HG02885 (cell line): ENCODE measurements at regions not wholly inside any gene's neighbourhood (a gene's known extent, or its start where the extent isn't known, plus 50 kb on each side); places are given as distances from the start of the nearest gene placed in this dataset.

Experiments
- ATAC-seq: cut with Tn5 transposase; IDR thresholded peaks from one replicate; pipeline ENCODE4 v1.9.1; 2021; ENCODE audit warnings: mild to moderate bottlenecking; ENCODE audit not compliant: unreplicated experiment, poor library complexity

- no peak for ATAC-seq
Measured at GRCh38 chr9:120221844-120222243, 358.1 kb downstream of the CDK5RAP2 start.

GRCh38 chr9:120214332-120214731 lies 365.6 kb downstream of the CDK5RAP2 start:
- no peak for ATAC-seq

GRCh38 chr9:120212853-120213200 lies 367.1 kb downstream of the CDK5RAP2 start:
- peak; percentile 22 for ATAC-seq

GRCh38 chr9:120212153-120212852 lies 367.7 kb downstream of the CDK5RAP2 start:
- ATAC-seq, result peak; percentile 76

GRCh38 chr9:120210274-120210673 lies 369.7 kb downstream of the CDK5RAP2 start:
- ATAC-seq, result no peak

- no peak for ATAC-seq
Measured at GRCh38 chr9:120202856-120203654, 376.9 kb downstream of the CDK5RAP2 start.

GRCh38 chr9:120198027-120198426 lies 381.9 kb downstream of the CDK5RAP2 start:
- ATAC-seq, result no peak

GRCh38 chr9:120197605-120198004 lies 382.4 kb downstream of the CDK5RAP2 start:
- no peak for ATAC-seq

- ATAC-seq, result no peak
Measured at GRCh38 chr9:120191141-120191540, 388.8 kb downstream of the CDK5RAP2 start.

GRCh38 chr9:120187758-120188157 lies 392.2 kb downstream of the CDK5RAP2 start:
- ATAC-seq, result no peak

GRCh38 chr9:120186276-120186675 lies 393.7 kb downstream of the CDK5RAP2 start:
- no peak for ATAC-seq

GRCh38 chr9:120184266-120184665 lies 395.7 kb downstream of the CDK5RAP2 start:
- no peak for ATAC-seq

GRCh38 chr9:120183615-120184014 lies 396.4 kb downstream of the CDK5RAP2 start:
- ATAC-seq, result no peak

GRCh38 chr9:120182011-120182410 lies 398.0 kb downstream of the CDK5RAP2 start:
- ATAC-seq, result no peak

- ATAC-seq, result no peak
Measured at GRCh38 chr9:120177121-120177520, 402.8 kb downstream of the CDK5RAP2 start.

GRCh38 chr9:120175031-120175430 lies 404.9 kb downstream of the CDK5RAP2 start:
- ATAC-seq, result no peak

GRCh38 chr9:120161776-120162175 lies 418.2 kb downstream of the CDK5RAP2 start:
- ATAC-seq, result no peak

- ATAC-seq, result no peak
Measured at GRCh38 chr9:120158221-120158620, 421.7 kb downstream of the CDK5RAP2 start.

GRCh38 chr9:120156376-120156775 lies 423.6 kb downstream of the CDK5RAP2 start:
- ATAC-seq, result no peak

GRCh38 chr9:120153258-120153657 lies 426.7 kb downstream of the CDK5RAP2 start:
- no peak for ATAC-seq

- no peak for ATAC-seq
Measured at GRCh38 chr9:120152295-120152694, 427.7 kb downstream of the CDK5RAP2 start.

- ATAC-seq, result no peak
Measured at GRCh38 chr9:120151806-120152205, 428.2 kb downstream of the CDK5RAP2 start.
